ENCODE measurements at regions not wholly inside any gene's neighbourhood (a gene's known extent, or its start where the extent isn't known, plus 50 kb on each side); places are given as distances from the start of the nearest gene placed in this dataset.

DNA sequence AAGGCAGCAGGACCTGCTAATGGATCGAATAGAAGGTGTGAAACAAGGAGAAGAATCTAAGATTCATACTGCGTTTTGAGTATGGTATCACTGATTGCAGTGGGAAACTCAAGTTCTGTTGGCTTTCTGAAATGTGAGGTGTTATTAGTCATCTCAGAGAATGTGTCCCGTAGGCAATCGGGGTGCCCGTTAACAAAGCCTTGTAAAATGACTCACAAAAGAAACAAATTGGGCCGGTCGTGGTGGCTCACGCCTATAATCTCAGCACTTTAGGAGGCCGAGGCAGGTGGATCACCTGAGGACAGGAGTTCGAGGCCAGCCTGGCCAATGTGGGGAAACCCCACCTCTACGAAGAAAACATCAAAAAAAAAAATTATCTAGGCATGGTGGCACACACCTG is 118.2 kb upstream of the C7orf33 start:
- Mint-ChIP-seq H3K36me3 (ENCODE audit: low read depth) (no peaks in the 10 kb centered on the region), H3K27me3 (ENCODE audit: low read depth) (peaks cover 3% of the 10 kb centered on the region), H3K27ac (ENCODE audit: unreplicated experiment) (no peak overlapping the region), H3K4me3 (no peak overlapping the region), H3K4me1 (peaks cover 27% of the 10 kb centered on the region), H3K9me3 (no peaks in the 10 kb centered on the region)
- no peak for DNase-seq (ENCODE audit: low read depth, low spot score)
- TF ChIP-seq, protein P1, sequence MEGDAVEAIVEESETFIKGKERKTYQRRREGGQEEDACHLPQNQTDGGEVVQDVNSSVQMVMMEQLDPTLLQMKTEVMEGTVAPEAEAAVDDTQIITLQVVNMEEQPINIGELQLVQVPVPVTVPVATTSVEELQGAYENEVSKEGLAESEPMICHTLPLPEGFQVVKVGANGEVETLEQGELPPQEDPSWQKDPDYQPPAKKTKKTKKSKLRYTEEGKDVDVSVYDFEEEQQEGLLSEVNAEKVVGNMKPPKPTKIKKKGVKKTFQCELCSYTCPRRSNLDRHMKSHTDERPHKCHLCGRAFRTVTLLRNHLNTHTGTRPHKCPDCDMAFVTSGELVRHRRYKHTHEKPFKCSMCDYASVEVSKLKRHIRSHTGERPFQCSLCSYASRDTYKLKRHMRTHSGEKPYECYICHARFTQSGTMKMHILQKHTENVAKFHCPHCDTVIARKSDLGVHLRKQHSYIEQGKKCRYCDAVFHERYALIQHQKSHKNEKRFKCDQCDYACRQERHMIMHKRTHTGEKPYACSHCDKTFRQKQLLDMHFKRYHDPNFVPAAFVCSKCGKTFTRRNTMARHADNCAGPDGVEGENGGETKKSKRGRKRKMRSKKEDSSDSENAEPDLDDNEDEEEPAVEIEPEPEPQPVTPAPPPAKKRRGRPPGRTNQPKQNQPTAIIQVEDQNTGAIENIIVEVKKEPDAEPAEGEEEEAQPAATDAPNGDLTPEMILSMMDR (conservative IDR thresholded peaks at IDR 0.05): no peak

DNA sequence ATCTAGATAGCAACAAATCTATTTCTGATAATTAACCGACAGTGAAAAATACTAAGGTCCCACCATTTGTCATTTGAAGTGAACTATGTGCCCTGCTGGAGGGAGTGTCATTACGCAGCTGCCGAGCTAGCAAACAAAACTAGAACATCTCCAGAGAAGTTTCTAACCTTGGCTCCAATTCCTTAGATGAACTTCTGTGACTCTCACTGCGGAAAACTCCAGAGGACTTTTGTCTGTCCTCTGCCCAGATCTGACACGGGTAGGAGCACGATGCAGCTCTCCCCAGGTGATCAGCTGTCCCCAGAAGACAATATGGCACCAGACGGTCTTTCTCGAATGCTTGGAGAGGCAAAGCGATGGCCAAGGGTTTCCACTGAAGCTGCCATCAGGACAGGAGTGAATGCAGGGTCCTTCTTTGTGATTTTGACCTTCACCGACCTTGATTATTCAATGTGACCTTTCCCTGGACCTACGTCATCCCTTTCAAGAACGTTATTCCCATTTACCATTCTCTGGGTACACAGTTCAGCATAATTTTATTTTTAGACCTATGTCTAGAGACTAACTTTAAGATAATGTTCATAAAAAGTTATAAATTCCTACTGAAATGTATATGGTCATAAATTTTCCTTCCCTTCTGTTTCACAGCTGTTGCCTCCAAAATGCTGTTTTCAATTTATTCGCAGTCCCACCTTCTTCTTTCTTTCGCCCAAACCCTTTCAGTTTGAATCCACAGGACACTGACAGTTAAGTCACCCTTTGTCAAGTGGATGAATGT is 116.7 kb upstream of the C7orf33 start:
- H3K36me3 Mint-ChIP-seq (ENCODE audit: low read depth): no peaks in the 10 kb centered on the region
- H3K9me3 Mint-ChIP-seq: no peaks in the 10 kb centered on the region
- H3K27me3 Mint-ChIP-seq (ENCODE audit: low read depth): peaks cover 3% of the 10 kb centered on the region
- H3K4me3 Mint-ChIP-seq: peak overlapping the region; percentile 1
- no peak for DNase-seq (ENCODE audit: low read depth, low spot score)
- H3K4me1 Mint-ChIP-seq: peaks cover 32% of the 10 kb centered on the region
- TF ChIP-seq, protein P1 (conservative IDR thresholded peaks at IDR 0.05): no peak
- peak overlapping the region; percentile 81 for H3K27ac Mint-ChIP-seq (ENCODE audit: unreplicated experiment)

DNA sequence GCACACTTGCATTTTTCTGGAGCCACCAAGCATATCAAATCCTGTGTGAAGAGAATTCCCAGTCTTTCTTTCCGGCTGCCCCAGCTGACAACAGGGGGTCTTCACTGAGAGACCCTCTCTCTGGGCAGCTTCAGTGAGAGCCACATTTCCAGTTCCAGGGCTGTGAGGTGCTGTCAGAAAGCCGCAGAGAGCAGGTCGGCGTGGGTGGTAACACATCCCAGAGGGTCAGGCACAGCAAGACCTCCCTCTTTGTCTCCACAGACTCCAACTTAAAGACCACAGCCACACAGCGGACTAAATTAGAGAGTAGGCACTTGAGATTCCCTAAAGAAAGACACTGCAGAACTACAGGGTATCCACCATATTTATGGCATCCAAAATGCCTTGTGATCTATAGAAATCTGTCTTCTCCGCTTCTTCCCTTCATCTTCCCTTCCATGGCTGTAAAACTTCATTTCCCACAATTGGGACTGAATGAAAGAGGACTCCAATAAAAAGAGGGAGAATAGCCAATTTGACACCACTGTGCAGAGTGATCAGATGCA is 116.0 kb upstream of the C7orf33 start:
- peaks cover 3% of the 10 kb centered on the region for H3K27me3 Mint-ChIP-seq (ENCODE audit: low read depth)
- H3K9me3 Mint-ChIP-seq: no peaks in the 10 kb centered on the region
- H3K27ac Mint-ChIP-seq (ENCODE audit: unreplicated experiment): peak overlapping the region; percentile 53
- H3K4me1 Mint-ChIP-seq: peaks cover 39% of the 10 kb centered on the region
- TF ChIP-seq, protein P1 (conservative IDR thresholded peaks at IDR 0.05): no peak
- no peaks in the 10 kb centered on the region for H3K36me3 Mint-ChIP-seq (ENCODE audit: low read depth)
- DNase-seq (ENCODE audit: low read depth, low spot score): peak; percentile 29
- H3K4me3 Mint-ChIP-seq: peak overlapping the region; percentile 1

DNA sequence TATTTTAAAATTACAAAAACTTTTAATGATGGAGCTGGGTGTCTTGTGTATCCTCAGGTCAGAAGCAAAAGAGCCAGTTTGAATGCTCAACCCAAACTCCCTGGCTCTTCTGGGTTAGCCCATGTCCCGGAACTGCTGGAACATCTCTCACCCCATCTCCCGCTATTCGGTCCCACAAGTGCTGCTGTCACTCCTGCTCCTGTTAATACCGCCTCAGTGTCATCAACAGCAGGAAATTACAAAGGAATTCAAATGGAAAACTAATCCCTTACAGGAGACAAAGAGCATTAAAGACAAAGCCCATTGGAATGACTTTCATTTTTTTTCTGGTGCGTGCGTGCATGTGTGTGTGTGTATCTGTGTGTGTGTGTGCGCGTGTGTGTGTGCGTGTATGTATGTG is 112.0 kb upstream of the C7orf33 start:
- no peaks in the 10 kb centered on the region for H3K9me3 Mint-ChIP-seq
- no peak for DNase-seq (ENCODE audit: low read depth, low spot score)
- no peak overlapping the region for H3K4me3 Mint-ChIP-seq
- H3K27me3 Mint-ChIP-seq (ENCODE audit: low read depth): no peaks in the 10 kb centered on the region
- TF ChIP-seq, protein P1 (conservative IDR thresholded peaks at IDR 0.05): no peak
- no peaks in the 10 kb centered on the region for H3K36me3 Mint-ChIP-seq (ENCODE audit: low read depth)
- no peak overlapping the region for H3K27ac Mint-ChIP-seq (ENCODE audit: unreplicated experiment)
- H3K4me1 Mint-ChIP-seq: peaks cover 37% of the 10 kb centered on the region

DNA sequence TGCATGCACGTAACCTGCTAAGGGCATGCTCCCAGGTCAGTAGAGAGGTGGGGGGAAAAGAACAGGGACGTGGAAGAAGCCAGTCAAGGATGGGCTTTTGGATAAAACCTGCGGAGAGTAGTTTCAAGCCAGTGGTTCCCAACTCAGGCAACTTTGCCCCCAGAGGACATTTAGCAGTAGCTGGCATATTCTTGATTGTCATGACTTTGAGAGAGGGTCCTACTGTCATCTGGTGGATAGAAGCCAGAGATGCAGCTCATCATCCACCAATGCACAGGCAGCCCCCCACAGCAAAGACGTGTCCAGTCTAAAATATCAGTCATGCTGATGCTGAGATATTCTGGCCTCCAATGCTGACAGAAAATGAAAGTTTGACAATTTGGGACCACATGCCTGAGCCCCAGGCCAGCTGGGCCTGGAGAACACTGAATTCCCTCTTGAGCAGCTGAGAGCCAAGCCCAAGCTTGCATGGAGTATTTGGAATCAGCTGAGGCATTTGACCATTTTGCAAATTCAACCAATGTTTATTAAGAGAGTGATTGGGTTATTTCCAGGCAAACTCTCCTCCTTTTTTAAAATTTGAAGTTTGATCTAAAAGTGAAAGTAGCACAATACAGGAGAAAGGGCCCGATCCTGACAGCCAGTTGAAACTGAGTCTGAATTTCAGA is 110.0 kb upstream of the C7orf33 start:
- Mint-ChIP-seq H3K27ac (ENCODE audit: unreplicated experiment) (no peak overlapping the region), H3K4me1 (peaks cover 21% of the 10 kb centered on the region), H3K27me3 (ENCODE audit: low read depth) (no peaks in the 10 kb centered on the region), H3K36me3 (ENCODE audit: low read depth) (no peaks in the 10 kb centered on the region), H3K4me3 (no peak overlapping the region), H3K9me3 (no peaks in the 10 kb centered on the region)
- DNase-seq (ENCODE audit: low read depth, low spot score): no peak
- TF ChIP-seq, protein P1 (conservative IDR thresholded peaks at IDR 0.05): no peak

All from neural crest cell (in vitro differentiated cells).